Gastroesophageal sphincter (tissue), 4 donors: ENCODE measurements at regions not wholly inside any gene's neighbourhood (a gene's known extent, or its start where the extent isn't known, plus 50 kb on each side); places are given as distances from the start of the nearest gene placed in this dataset.
"Not testable (repeated sequence)": the region's sequence is repeated elsewhere in the genome, so short reads cannot be mapped to it uniquely, and the experiment has no call there.

Experiments used
- ATAC-seq: fragments of 150-250 bp; one replicate; pipeline ENCODE4 v1.9.1; 2016; ENCODE audit warnings: mild to moderate bottlenecking, moderate library complexity
- H3K27ac ChIP-seq, 4 donors: fragments of 200-600 bp; sonication (generic) in 3 of 4; 1 replicate in 3 of 4; 2 replicates in 1 of 4; pipeline ENCODE4 v1.5.1; 2016 to 2019
- H3K27me3 ChIP-seq: fragments of 200-600 bp; sonication (generic); one replicate; pipeline ENCODE4 v1.5.1; 2019
- H3K36me3 ChIP-seq, 2 donors: fragments of 200-600 bp; sonication (generic); one replicate each; pipeline ENCODE4 v1.5.1; 2019; ENCODE audit warnings: control low read depth in 1 of 2
- H3K4me1 ChIP-seq, 3 donors: fragments of 200-600 bp; sonication (generic); 1 replicate in 2 of 3; 2 replicates in 1 of 3; pipeline ENCODE4 v1.5.1; 2016 to 2019; ENCODE audit warnings: control low read depth in 2 of 3
- H3K4me3 ChIP-seq, 2 donors: fragments of 200-600 bp; sonication (generic); one replicate each; pipeline ENCODE4 v1.5.1; 2019; ENCODE audit warnings: mild to moderate bottlenecking in 1 of 2, moderate library complexity in 1 of 2
- H3K9me3 ChIP-seq, 3 donors: fragments of 200-600 bp; sonication (generic); one replicate each; pipeline ENCODE4 v1.5.1; 2017 to 2019; ENCODE audit warnings: control low read depth in 2 of 3
- EP300 ChIP-seq: sonication (generic); formaldehyde crosslinking; IDR thresholded peaks from one replicate; pipeline ENCODE4 v1.6.1; 2017; ENCODE audit warnings: antibody characterized with exemption, mild to moderate bottlenecking
- POLR2A ChIP-seq, 2 donors: fragments of 450-650 bp; IDR thresholded peaks; one replicate each; pipeline ENCODE4 v1.6.1; 2017; ENCODE audit warnings: antibody characterized with exemption in 2 of 2, mild to moderate bottlenecking in 2 of 2, moderate library complexity in 1 of 2
- POLR2AphosphoS5 ChIP-seq: sonication (generic); formaldehyde crosslinking; IDR thresholded peaks from one replicate; pipeline ENCODE4 v1.6.1; 2017; ENCODE audit warnings: antibody characterized with exemption
- WGBS, 2 donors: methylation state at CpG; one replicate each; pipeline ENCODE4 v1.1.5; 2018; ENCODE audit warnings: low coverage in 1 of 2; 5-methylcytosine and 5-hydroxymethylcytosine counted together
- TF ChIP-seq, protein P1 (sequence below), 4 experiments: fragments of 200-600 bp in 2 of 4; fragments of 450-650 bp in 2 of 4; sonication (generic) in 1 of 4; IDR thresholded peaks; one replicate each; pipeline ENCODE4 v1.5.1; 2017 to 2019; ENCODE audit warnings: antibody characterized with exemption in 4 of 4, mild to moderate bottlenecking in 2 of 4, moderate library complexity in 2 of 4

DNA sequence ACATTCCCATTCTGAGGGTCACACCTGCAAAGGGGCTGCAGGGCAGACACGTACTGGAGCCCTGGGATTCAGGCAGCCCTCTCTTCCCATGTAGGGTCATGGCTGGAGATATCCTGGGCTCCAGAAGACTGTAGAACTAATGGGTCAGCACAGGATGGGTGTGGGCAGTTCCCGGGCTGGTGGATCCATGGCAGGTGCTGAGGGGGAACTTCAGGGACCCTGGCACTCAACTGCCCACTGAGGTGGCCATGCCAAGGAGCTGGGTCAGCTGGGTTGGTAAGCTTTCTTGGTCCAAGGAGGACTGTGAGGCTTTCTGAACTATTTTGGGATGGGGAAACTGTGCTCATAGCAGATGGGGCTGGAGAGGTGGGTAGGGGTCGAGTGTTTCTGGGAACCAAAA lies 183.4 kb upstream of the RTL1 start:
- no peaks in the 10 kb centered on the region for H3K4me1 ChIP-seq
- H3K27me3 ChIP-seq = peaks cover 20% of the 10 kb centered on the region
- TF ChIP-seq, protein P1, sequence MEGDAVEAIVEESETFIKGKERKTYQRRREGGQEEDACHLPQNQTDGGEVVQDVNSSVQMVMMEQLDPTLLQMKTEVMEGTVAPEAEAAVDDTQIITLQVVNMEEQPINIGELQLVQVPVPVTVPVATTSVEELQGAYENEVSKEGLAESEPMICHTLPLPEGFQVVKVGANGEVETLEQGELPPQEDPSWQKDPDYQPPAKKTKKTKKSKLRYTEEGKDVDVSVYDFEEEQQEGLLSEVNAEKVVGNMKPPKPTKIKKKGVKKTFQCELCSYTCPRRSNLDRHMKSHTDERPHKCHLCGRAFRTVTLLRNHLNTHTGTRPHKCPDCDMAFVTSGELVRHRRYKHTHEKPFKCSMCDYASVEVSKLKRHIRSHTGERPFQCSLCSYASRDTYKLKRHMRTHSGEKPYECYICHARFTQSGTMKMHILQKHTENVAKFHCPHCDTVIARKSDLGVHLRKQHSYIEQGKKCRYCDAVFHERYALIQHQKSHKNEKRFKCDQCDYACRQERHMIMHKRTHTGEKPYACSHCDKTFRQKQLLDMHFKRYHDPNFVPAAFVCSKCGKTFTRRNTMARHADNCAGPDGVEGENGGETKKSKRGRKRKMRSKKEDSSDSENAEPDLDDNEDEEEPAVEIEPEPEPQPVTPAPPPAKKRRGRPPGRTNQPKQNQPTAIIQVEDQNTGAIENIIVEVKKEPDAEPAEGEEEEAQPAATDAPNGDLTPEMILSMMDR (IDR thresholded peaks at IDR 0.05) = no peak
- TF ChIP-seq POLR2A (IDR thresholded peaks at IDR 0.05) (no peak), EP300 (no peak), POLR2AphosphoS5 (no peak)
- no peaks in the 10 kb centered on the region for H3K36me3 ChIP-seq
- no peak for ATAC-seq
- no peak overlapping the region for H3K27ac ChIP-seq
- H3K9me3 ChIP-seq = peaks cover 0 to 19% (median 0%) of the 10 kb centered on the region in 3 donors
- WGBS, 2 donors = 67% methylated on average over 1 of the region's 3 CpGs; no CpG with 5 or more reads in 1 of the 2 donors
- H3K4me3 ChIP-seq = no peak overlapping the region

DNA sequence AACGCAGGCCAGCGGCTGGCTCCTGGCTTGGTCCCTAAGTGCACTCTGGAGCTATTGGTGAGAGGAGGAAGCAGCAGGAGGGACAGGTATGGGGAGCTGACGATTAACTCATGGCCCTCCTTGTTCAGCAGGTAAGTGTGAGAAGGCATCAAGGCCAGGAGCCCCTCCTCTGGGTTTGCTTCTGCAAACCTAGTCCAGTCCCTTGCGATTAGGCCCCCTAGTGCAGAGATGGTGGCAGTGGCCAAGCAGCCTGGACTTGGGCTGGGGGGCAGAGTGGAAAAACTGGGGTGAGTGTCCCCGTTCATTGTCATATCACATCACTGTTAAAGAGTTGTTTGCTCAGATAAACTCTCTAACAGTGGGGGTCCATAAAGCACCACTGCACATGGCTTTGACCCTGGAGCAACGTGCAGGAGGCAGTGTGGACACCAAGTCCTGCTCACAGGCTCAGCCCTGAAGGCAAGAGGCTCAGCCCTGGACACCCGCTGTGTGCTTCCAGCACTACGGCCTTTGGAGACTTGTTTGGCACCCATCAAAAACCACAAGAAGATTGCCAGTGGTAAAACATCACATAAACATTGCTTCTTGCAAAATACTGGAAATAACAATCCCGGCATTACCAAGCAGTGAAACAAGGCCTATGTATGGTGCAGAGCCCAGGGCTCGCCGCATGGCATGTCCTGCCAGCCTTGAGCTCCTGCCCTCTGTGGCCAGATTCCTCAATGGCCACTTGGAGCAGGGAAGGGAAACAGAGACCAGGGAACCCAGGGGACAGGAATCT lies 184.3 kb upstream of the RTL1 start:
- 81 to 100% methylated on average over 3 of the region's 11 CpGs for WGBS, 2 donors

DNA sequence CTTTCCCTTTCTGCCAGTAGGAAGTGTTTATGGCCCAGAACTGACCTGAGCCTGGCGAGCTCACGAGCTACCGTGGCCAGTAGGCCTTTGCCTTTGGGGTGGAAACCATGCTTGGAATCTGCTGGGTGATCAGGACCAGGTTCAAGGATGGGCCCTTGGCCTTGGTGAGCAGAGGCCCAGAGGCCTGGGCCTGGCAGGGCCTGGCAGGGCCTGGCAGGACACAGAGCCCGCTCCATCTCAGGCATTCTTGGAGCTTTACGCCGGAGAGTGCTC lies 184.8 kb upstream of the RTL1 start:
- H3K27ac ChIP-seq = no peak overlapping the region
- TF ChIP-seq EP300 = no peak
- TF ChIP-seq POLR2A (IDR thresholded peaks at IDR 0.05) = no peak
- TF ChIP-seq, protein P1 (IDR thresholded peaks at IDR 0.05) = no peak
- TF ChIP-seq POLR2AphosphoS5 = no peak
- no peak overlapping the region for H3K4me3 ChIP-seq
- WGBS, 2 donors = no CpG with 5 or more reads among the region's 6 CpGs
- peaks cover 12% of the 10 kb centered on the region for H3K27me3 ChIP-seq
- H3K36me3 ChIP-seq = no peaks in the 10 kb centered on the region
- peaks cover 0 to 10% (median 0%) of the 10 kb centered on the region in 3 donors for H3K9me3 ChIP-seq
- ATAC-seq = no peak
- no peaks in the 10 kb centered on the region for H3K4me1 ChIP-seq

More for the DNA sequence above, 184.3 kb upstream of the RTL1 start:
- H3K4me1 ChIP-seq = no peaks in the 10 kb centered on the region
- H3K27me3 ChIP-seq = peaks cover 18% of the 10 kb centered on the region
- H3K36me3 ChIP-seq = no peaks in the 10 kb centered on the region
- no peak for TF ChIP-seq EP300
- TF ChIP-seq POLR2AphosphoS5 = no peak
- TF ChIP-seq, protein P1 (IDR thresholded peaks at IDR 0.05) = no peak
- TF ChIP-seq POLR2A (IDR thresholded peaks at IDR 0.05) = no peak
- no peak overlapping the region for H3K27ac ChIP-seq
- ATAC-seq = no peak
- H3K9me3 ChIP-seq = peaks cover 0 to 15% (median 0%) of the 10 kb centered on the region in 3 donors
- H3K4me3 ChIP-seq = no peak overlapping the region

DNA sequence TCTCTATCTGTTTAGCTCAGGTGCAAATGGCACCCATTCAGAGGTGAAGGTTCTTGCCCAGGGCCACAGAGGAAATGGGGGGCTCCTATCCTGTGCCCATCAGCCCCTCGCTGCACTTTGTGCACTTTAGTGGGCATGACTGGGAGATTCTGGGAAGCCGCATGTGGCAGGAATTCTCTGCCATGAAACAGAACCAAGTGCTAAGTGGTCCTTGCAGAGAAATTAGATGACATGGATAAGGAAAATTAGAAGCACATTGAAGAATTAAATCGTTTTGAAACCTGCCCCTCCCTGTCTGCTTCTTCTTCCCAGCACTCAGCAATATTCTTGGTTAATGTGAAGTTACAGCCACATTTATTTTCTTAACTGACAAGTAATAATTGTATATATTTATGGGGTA lies 185.2 kb upstream of the RTL1 start:
- no peaks in the 10 kb centered on the region for H3K4me1 ChIP-seq
- H3K9me3 ChIP-seq = peaks cover 0 to 6% (median 0%) of the 10 kb centered on the region in 3 donors
- TF ChIP-seq, protein P1 (IDR thresholded peaks at IDR 0.05) = no peak
- TF ChIP-seq EP300 = no peak
- no peak for TF ChIP-seq POLR2A (IDR thresholded peaks at IDR 0.05)
- no peak for TF ChIP-seq POLR2AphosphoS5
- no peaks in the 10 kb centered on the region for H3K36me3 ChIP-seq
- H3K4me3 ChIP-seq = no peak overlapping the region
- peaks cover 9% of the 10 kb centered on the region for H3K27me3 ChIP-seq
- WGBS, 2 donors = 84 to 92% methylated on average over 3 of the region's 3 CpGs
- H3K27ac ChIP-seq = no peak overlapping the region
- no peak for ATAC-seq

DNA sequence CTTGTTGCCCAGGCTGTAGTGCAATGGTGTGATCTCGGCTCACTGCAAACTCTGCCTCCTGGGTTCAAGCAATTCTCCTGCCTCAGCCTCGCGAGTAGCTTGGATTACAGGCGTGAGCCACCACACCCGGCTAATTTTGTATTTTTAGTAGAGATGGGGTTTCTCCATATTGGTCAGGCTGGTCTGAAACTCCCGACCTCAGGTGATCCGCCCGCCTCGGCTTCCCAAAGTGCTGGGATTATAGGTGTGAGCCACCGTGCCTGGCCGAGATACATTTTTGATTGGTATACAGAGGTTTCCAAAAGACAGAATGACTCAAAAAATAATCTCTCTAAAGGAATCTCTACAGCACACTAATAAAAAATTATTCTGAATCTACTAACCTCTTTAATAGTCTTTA lies 187.0 kb upstream of the RTL1 start:
- not testable (repeated sequence) for H3K36me3 ChIP-seq, H3K9me3 ChIP-seq
- WGBS, 2 donors = 93% methylated on average over 6 to 9 of the region's 11 CpGs

More for the DNA sequence above, 187.0 kb upstream of the RTL1 start:
- not testable (repeated sequence) for H3K4me3 ChIP-seq, H3K27ac ChIP-seq, H3K4me1 ChIP-seq, H3K27me3 ChIP-seq, ATAC-seq
